MCF 10A (cell line): ENCODE measurements at regions not wholly inside any gene's neighbourhood (a gene's known extent, or its start where the extent isn't known, plus 50 kb on each side); places are given as distances from the start of the nearest gene placed in this dataset.

Experiments used
- BruUV-seq: library from RNA; stranded (reverse); fragments of 400-500 nt; replicated peaks from 2 replicates; lab custom pipeline; 2021; lab: Mats Ljungman, UMichigan
- CTCF ChIA-PET: fragments of 300-600 bp; sonication (Branson Sonifier 250); formaldehyde crosslinking; extraction: SDS; loops from one replicate; lab custom pipeline; 2021; ENCODE audit warnings: antibody characterized with exemption, inconsistent platforms; lab: Yijun Ruan, JAX
- POLR2A ChIA-PET: fragments of 300-600, 350-650 bp; sonication (Branson Sonifier 250); formaldehyde crosslinking; extraction: SDS; loops from one replicate; lab custom pipeline; 2020; ENCODE audit warnings: antibody characterized with exemption, inconsistent platforms; lab: Yijun Ruan, JAX
- DNase-seq: peaks from one replicate; pipeline ENCODE4 v3.0.0-alpha.2; 2018; ENCODE audit not compliant: unreplicated experiment
- H3K27ac Mint-ChIP-seq: one replicate; pipeline ENCODE4 v1.8.0; 2022; ENCODE audit warnings: mild to moderate bottlenecking, low read depth, mixed read lengths; ENCODE audit not compliant: unreplicated experiment
- H3K27me3 Mint-ChIP-seq: one replicate; pipeline ENCODE4 v1.8.0; 2022; ENCODE audit warnings: mixed read lengths; ENCODE audit not compliant: insufficient read depth, unreplicated experiment
- H3K36me3 Mint-ChIP-seq: one replicate; pipeline ENCODE4 v1.8.0; 2022; ENCODE audit warnings: mild to moderate bottlenecking, moderate library complexity, mixed read lengths; ENCODE audit not compliant: insufficient read depth, unreplicated experiment
- H3K4me1 Mint-ChIP-seq: one replicate; pipeline ENCODE4 v1.8.0; 2022; ENCODE audit warnings: mixed read lengths; ENCODE audit not compliant: insufficient read depth, unreplicated experiment
- H3K4me3 Mint-ChIP-seq: one replicate; pipeline ENCODE4 v1.8.0; 2022; ENCODE audit warnings: mild to moderate bottlenecking, moderate library complexity, mixed read lengths; ENCODE audit not compliant: unreplicated experiment
- H3K9me3 Mint-ChIP-seq: one replicate; pipeline ENCODE4 v1.8.0; 2022; ENCODE audit warnings: mixed read lengths; ENCODE audit not compliant: unreplicated experiment
- CTCF ChIP-seq: fragments of 200-600 bp; IDR thresholded peaks from one replicate; pipeline ENCODE4 v1.8.0; 2022; ENCODE audit warnings: antibody characterized with exemption, mild to moderate bottlenecking; ENCODE audit not compliant: unreplicated experiment
- intact Hi-C: fragments of 100-400 bp; cut with micrococcal nuclease; formaldehyde crosslinking; loops from 2 replicates; pipeline ENCODE4 v1.14.1; 2022

DNA sequence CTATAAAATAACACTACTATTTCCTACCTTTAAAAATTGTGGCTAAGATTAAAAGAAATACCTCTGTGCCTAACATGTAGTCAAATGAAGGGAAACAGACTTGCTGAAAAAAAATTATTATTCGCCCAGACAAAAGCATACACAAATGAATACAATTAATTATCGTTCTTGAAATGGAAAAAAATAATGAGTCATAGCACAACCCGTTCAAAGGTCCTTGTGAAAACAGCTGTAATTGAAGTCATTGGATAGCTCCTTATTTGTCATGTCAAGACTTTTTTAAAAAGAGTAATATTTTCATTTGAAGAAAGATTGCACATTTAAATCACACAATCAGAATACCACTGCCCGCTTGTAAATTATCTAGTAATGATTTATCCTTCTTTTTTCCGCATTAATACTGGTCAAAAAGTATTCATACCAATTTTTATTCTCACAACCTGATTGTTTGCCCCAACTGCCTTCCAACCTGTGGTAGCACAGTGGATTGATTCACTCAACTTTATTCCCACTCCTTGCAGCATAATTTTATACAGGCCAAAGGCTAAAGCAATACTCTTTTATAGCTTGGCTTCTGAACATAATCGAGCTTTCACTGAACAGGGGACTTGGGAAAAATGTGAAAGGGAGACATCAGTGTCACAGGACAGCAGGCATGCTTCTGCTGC, 655.2 kb upstream of the MAP3K7 start:
- no peak for TF ChIP-seq CTCF
- POLR2A ChIA-PET: no interaction called here

GRCh38 chr6:91240878-91241603, 654.2 kb upstream of the MAP3K7 start:
- POLR2A ChIA-PET: no interaction called here
- H3K27me3 Mint-ChIP-seq: peaks cover 19% of the 10 kb centered on the region
- peaks cover 3% of the 10 kb centered on the region for H3K36me3 Mint-ChIP-seq
- DNase-seq: no peak
- no peaks in the 10 kb centered on the region for H3K9me3 Mint-ChIP-seq
- no peak for TF ChIP-seq CTCF
- no peak overlapping the region for H3K27ac Mint-ChIP-seq
- H3K4me3 Mint-ChIP-seq: no peak overlapping the region
- H3K4me1 Mint-ChIP-seq: no peaks in the 10 kb centered on the region
- CTCF ChIA-PET: interaction anchor here (1.1 to 1.2 kb wide), 2 partner anchors 33 to 36 kb away, joined by 4 to 5 read pairs; no protein-coding TSS in a partner anchor
- intact Hi-C loops: no loop called here
- BruUV-seq: no TSS peak

More for the DNA sequence above, 655.2 kb upstream of the MAP3K7 start:
- BruUV-seq: no TSS peak
- DNase-seq: no peak
- H3K36me3 Mint-ChIP-seq: peaks cover 6% of the 10 kb centered on the region
- no peak overlapping the region for H3K4me3 Mint-ChIP-seq
- H3K27ac Mint-ChIP-seq: no peak overlapping the region
- no peaks in the 10 kb centered on the region for H3K9me3 Mint-ChIP-seq
- H3K4me1 Mint-ChIP-seq: no peaks in the 10 kb centered on the region
- CTCF ChIA-PET: interaction anchor here (0.6 to 1.2 kb wide), 4 partner anchors 32 to 1974 kb away, joined by 3 to 5 read pairs (median 4); no protein-coding TSS in a partner anchor
- intact Hi-C loops: no loop called here
- H3K27me3 Mint-ChIP-seq: peaks cover 19% of the 10 kb centered on the region

DNA sequence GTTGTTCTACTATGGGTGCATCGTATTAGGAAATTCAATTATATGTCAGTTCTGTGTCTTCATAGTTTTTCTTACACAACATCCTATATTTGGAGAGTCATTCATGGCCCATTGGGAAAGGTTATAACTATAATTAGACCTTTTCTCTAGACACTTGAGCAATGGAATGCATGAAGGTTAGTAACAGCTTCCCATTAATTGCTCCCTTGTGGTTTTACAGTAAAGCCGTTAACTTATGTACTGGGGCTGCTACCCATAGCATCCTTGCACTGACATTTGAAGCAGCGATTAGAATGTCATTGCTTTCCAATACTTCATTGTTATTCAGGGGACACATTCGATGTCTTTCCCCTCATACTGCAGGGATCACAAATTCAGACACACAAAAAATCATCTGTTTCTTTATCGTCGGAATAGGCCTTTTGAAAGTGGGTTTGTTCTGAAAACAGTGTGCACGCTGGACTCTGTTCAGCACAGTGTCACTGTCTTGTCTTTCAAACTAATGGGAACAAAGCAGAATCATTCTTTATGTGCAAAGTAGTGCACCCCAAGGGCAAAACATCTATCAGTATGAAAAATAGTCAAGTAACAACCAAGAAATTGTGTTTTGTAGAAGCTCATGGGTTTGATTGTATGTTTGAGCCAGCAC, 634.3 kb upstream of the MAP3K7 start:
- Mint-ChIP-seq H3K9me3 (no peaks in the 10 kb centered on the region), H3K27ac (no peak overlapping the region), H3K27me3 (peaks cover 38% of the 10 kb centered on the region), H3K4me3 (no peak overlapping the region), H3K36me3 (no peaks in the 10 kb centered on the region), H3K4me1 (peaks cover 5% of the 10 kb centered on the region)
- ChIA-PET POLR2A (no interaction called here), CTCF (no interaction called here)
- intact Hi-C loops: no loop called here
- DNase-seq: peak; percentile 11
- no TSS peak for BruUV-seq
- TF ChIP-seq CTCF: no peak
